ENCODE measurements at regions not wholly inside any gene's neighbourhood (a gene's known extent, or its start where the extent isn't known, plus 50 kb on each side); places are given as distances from the start of the nearest gene placed in this dataset.

DNA sequence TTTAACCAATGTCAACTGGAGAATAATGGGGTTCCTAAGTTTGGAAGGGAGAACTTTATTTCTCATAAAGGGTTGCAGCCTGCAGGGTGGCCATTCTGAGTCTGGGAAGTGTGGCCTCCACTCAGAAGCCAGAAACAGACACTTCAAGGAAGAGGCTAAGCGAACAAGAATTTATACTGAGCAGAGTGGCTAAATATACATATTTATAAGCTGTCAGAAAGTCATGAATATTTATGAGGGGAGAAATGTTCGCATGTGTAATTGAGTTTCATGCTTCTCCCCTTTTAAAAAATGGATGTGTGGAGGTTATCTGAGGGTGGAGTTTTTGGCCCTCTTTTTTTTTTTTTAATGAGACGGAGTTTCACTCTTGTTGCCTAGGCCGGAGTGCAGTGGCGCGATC is 78.1 kb upstream of the PLAC8 start:
- TF ChIP-seq, protein P1, sequence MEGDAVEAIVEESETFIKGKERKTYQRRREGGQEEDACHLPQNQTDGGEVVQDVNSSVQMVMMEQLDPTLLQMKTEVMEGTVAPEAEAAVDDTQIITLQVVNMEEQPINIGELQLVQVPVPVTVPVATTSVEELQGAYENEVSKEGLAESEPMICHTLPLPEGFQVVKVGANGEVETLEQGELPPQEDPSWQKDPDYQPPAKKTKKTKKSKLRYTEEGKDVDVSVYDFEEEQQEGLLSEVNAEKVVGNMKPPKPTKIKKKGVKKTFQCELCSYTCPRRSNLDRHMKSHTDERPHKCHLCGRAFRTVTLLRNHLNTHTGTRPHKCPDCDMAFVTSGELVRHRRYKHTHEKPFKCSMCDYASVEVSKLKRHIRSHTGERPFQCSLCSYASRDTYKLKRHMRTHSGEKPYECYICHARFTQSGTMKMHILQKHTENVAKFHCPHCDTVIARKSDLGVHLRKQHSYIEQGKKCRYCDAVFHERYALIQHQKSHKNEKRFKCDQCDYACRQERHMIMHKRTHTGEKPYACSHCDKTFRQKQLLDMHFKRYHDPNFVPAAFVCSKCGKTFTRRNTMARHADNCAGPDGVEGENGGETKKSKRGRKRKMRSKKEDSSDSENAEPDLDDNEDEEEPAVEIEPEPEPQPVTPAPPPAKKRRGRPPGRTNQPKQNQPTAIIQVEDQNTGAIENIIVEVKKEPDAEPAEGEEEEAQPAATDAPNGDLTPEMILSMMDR (IDR thresholded peaks at IDR 0.05): no peak
- TF ChIP-seq POLR2A (IDR thresholded peaks at IDR 0.05): no peak

All from thyroid gland (tissue), 4 donors.